ENCODE measurements at regions not wholly inside any gene's neighbourhood (a gene's known extent, or its start where the extent isn't known, plus 50 kb on each side); places are given as distances from the start of the nearest gene placed in this dataset.

- TF ChIP-seq, protein P1, sequence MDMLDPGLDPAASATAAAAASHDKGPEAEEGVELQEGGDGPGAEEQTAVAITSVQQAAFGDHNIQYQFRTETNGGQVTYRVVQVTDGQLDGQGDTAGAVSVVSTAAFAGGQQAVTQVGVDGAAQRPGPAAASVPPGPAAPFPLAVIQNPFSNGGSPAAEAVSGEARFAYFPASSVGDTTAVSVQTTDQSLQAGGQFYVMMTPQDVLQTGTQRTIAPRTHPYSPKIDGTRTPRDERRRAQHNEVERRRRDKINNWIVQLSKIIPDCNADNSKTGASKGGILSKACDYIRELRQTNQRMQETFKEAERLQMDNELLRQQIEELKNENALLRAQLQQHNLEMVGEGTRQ (IDR thresholded peaks at IDR 0.05; ENCODE audit: low read depth, low read length) = no peak
- TF ChIP-seq RFX5 (IDR thresholded peaks at IDR 0.05; ENCODE audit: low read depth, low read length) (no peak), CTCF (conservative IDR thresholded peaks at IDR 0.05; ENCODE audit: low read depth, low read length) (no peak), MXI1 (IDR thresholded peaks at IDR 0.05; ENCODE audit: borderline replicate concordance, low read depth, low read length) (no peak), BHLHE40 (IDR thresholded peaks at IDR 0.05; ENCODE audit: low read depth, low read length) (no peak), RCOR1 (IDR thresholded peaks at IDR 0.05; ENCODE audit: insufficient replicate concordance, low read length) (no peak), POLR2A (IDR thresholded peaks at IDR 0.05; ENCODE audit: low read depth, low read length) (no peak), CHD1 (IDR thresholded peaks at IDR 0.05; ENCODE audit: low read depth, low read length) (no peak), ELK1 (IDR thresholded peaks at IDR 0.05; ENCODE audit: borderline replicate concordance, low read depth, low read length) (no peak), CEBPB (IDR thresholded peaks at IDR 0.05; ENCODE audit: low read depth, low read length) (no peak), MAFK (IDR thresholded peaks at IDR 0.05; ENCODE audit: low read depth, low read length) (no peak), NFE2L2 (IDR thresholded peaks at IDR 0.05; ENCODE audit: low read depth, low read length) (no peak)
Measured at GRCh38 chr18:45481821-45482220, 133.5 kb upstream of the SLC14A2 start.

Measured in IMR-90 (cell line).